ENCODE measurements at regions not wholly inside any gene's neighbourhood (a gene's known extent, or its start where the extent isn't known, plus 50 kb on each side); places are given as distances from the start of the nearest gene placed in this dataset.

DNA sequence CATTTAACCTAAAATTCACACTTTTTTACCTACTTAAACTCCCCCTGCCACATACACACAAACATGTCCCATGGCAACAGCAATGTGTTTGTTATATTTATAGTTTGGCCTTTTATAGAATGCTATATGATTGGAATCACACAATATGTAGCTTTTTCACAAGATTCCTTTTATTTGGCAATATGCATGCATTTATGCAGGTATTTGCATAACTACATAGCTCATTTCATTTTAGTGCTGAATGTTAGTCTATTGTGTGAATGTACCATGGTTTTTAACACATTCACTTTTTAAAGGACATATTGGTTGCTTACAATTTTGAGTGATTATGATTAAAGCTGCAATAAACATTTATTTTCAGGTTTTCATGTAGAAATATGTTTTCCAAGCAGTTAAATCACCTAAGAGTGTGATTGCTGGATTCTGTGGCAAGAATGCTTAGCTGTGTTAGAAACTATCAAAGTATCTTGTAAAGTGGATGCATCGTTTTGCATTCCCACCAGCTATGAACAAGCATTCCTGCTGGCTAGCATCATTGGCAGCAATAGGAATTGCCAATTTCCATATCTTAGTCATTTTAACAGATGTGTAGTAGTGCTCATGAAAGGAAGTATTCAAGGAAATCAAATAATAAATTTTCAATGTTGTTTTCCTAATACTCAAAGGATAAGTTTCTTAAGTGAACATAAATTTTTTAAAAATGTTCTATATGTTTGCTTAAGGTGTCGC is 557.0 kb downstream of the SLITRK1 start:
- peaks cover 0 to 10% of the 10 kb centered on the region in 2 donors for H3K9me3 ChIP-seq (ENCODE audit: control insufficient read depth in 2 of 2, insufficient read depth in 1 of 2, low read depth in 1 of 2, low read length in 1 of 2)
- no peak overlapping the region for H3K4me3 ChIP-seq (ENCODE audit: low read depth in 1 of 3, low read length in 3 of 3)
- no peak for FAIRE-seq
- no peaks in the 10 kb centered on the region for H3K36me3 ChIP-seq (ENCODE audit: control insufficient read depth in 3 of 3, insufficient read depth in 2 of 3, low read depth in 1 of 3, low read length in 3 of 3)
- 70 to 78% (median 76%) methylated on average over 2 of the region's 2 CpGs for WGBS, 3 donors
- no peaks in the 10 kb centered on the region for H3K4me1 ChIP-seq (ENCODE audit: control insufficient read depth in 3 of 3, insufficient read depth in 2 of 3, low read depth in 1 of 3, low read length in 2 of 3)
- H3K27ac ChIP-seq (ENCODE audit: low read depth in 1 of 3, low read length in 2 of 3) = no peak overlapping the region
- DNase-seq = no peak
- H3K27me3 ChIP-seq (ENCODE audit: control insufficient read depth in 3 of 3, insufficient read depth in 3 of 3, low read length in 3 of 3) = no peaks in the 10 kb centered on the region

DNA sequence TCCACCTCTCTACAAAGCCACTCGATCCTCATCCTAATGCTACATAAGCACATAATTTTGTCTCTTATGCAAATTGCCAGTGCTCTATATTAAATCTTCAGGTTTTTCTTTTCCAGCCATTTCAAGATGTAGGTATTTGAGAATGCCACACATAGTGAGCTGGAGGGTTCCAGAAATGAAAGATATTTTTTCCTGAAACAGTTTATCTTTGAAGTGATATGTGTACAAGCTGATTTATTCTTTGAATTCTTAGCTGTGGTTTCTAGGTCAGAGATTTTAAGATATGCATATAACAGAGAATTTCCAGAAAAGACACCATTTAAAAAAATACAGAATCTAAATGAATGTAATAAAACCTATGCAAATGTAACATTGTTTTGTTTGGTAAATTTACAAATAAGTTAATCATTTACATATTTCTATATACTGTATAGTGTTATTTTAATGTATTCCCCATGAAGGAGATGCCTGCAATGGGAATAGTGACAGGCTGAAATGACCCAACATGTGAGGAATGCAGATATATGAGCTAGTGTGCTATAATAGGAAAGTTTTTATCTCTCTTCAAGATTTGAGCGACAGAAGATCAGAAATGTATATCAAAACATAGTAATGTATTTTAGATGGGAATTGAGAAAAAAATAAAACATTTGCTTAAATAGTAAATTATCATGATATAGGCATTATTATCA is 570.2 kb downstream of the SLITRK1 start:
- Histone ChIP-seq H3K9me3 (ENCODE audit: control insufficient read depth in 2 of 2, insufficient read depth in 1 of 2, low read depth in 1 of 2, low read length in 1 of 2) (no peaks in the 10 kb centered on the region), H3K4me3 (ENCODE audit: low read depth in 1 of 3, low read length in 3 of 3) (no peak overlapping the region), H3K4me1 (ENCODE audit: control insufficient read depth in 3 of 3, insufficient read depth in 2 of 3, low read depth in 1 of 3, low read length in 2 of 3) (no peaks in the 10 kb centered on the region), H3K27ac (ENCODE audit: low read depth in 1 of 3, low read length in 2 of 3) (no peak overlapping the region), H3K36me3 (ENCODE audit: control insufficient read depth in 3 of 3, insufficient read depth in 2 of 3, low read depth in 1 of 3, low read length in 3 of 3) (no peaks in the 10 kb centered on the region), H3K27me3 (ENCODE audit: control insufficient read depth in 3 of 3, insufficient read depth in 3 of 3, low read length in 3 of 3) (no peaks in the 10 kb centered on the region)
- no peak for DNase-seq
- FAIRE-seq = no peak
- 51 to 69% (median 66%) methylated on average over 2 of the region's 2 CpGs for WGBS, 3 donors

DNA sequence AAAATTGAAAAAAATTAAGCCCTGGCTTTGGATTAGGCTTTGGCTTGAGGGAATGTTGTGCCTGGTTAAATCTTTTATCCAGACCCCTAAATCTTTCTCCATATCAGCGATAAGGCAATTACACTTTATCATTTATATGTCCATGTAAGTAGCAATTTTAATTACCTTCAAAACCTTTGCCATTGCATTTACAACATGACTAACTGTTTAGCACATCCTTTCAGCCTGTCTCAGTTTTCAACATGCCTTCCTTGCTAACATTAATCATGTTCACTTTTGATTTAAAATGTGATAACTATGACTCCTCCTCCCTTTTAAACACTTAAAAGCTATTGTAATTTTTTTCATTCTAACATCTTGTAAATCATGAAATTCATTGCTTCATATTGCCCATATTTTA is 583.7 kb downstream of the SLITRK1 start:
- DNase-seq = no peak
- WGBS, 3 donors = 87 to 98% (median 92%) methylated on average over 1 of the region's 1 CpG
- no peaks in the 10 kb centered on the region for H3K27me3 ChIP-seq (ENCODE audit: control insufficient read depth in 3 of 3, insufficient read depth in 3 of 3, low read length in 3 of 3)
- no peaks in the 10 kb centered on the region for H3K9me3 ChIP-seq (ENCODE audit: control insufficient read depth in 2 of 2, insufficient read depth in 1 of 2, low read depth in 1 of 2, low read length in 1 of 2)
- no peaks in the 10 kb centered on the region for H3K4me1 ChIP-seq (ENCODE audit: control insufficient read depth in 3 of 3, insufficient read depth in 2 of 3, low read depth in 1 of 3, low read length in 2 of 3)
- H3K4me3 ChIP-seq (ENCODE audit: low read depth in 1 of 3, low read length in 3 of 3) = no peak overlapping the region
- no peaks in the 10 kb centered on the region for H3K36me3 ChIP-seq (ENCODE audit: control insufficient read depth in 3 of 3, insufficient read depth in 2 of 3, low read depth in 1 of 3, low read length in 3 of 3)
- FAIRE-seq = no peak
- H3K27ac ChIP-seq (ENCODE audit: low read depth in 1 of 3, low read length in 2 of 3) = no peak overlapping the region

DNA sequence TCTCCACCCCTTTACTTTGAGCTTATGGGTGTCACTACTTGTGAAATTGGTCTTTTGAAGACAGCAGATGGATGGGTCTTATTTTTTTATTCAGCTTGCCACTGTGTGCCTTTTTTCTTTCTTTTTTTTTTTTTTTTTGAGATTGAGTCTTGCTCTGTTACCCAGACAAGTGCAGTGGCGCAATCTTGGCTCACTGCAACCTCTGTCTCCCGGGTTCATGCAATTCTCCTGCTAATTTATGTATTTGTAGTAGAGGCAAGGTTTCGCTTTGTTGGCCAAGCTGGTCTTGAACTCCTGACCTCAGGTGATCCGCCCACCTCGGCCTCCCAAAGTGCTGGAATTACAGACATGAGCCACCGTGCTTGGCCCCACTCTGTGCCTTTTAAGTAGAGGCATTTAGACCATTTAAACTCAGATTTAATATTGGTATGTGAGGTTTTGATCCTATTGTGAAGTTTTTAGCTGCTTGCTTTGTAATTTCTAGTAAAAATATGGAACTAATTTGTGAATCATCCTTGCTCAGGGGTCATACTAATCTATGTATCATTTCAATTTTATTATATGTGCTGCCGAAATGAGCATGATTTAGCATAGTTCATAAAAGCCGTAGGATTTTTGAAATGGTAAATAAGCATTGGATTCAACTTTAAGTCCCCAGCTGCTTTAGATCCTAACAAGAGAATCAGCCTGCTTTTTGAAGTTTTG is 584.5 kb downstream of the SLITRK1 start:
- Histone ChIP-seq H3K4me3 (ENCODE audit: low read depth in 1 of 3, low read length in 3 of 3) (no peak overlapping the region), H3K27me3 (ENCODE audit: control insufficient read depth in 3 of 3, insufficient read depth in 3 of 3, low read length in 3 of 3) (no peaks in the 10 kb centered on the region), H3K36me3 (ENCODE audit: control insufficient read depth in 3 of 3, insufficient read depth in 2 of 3, low read depth in 1 of 3, low read length in 3 of 3) (no peaks in the 10 kb centered on the region), H3K27ac (ENCODE audit: low read depth in 1 of 3, low read length in 2 of 3) (no peak overlapping the region), H3K9me3 (ENCODE audit: control insufficient read depth in 2 of 2, insufficient read depth in 1 of 2, low read depth in 1 of 2, low read length in 1 of 2) (no peaks in the 10 kb centered on the region), H3K4me1 (ENCODE audit: control insufficient read depth in 3 of 3, insufficient read depth in 2 of 3, low read depth in 1 of 3, low read length in 2 of 3) (no peaks in the 10 kb centered on the region)
- WGBS, 3 donors = 75 to 81% (median 77%) methylated on average over 8 of the region's 8 CpGs
- DNase-seq (no peak), FAIRE-seq (no peak)

DNA sequence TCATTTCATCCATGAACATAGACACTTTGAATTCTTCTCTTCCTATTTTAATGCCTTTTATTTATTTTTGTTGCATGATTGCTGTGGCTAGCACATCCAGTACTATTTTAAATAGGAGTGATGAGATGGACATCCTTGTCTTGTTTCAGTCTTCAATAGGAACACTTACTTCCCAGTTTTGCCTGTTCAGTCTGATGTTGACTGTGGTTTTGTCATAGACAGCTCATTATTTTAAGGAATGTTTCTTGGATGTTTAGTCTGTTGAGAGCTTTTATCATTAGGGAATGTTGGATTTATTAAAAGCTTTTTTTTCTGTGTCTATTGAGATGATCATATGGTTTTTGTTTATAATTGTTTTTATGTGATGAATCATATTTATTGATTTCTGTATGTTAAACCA is 586.6 kb downstream of the SLITRK1 start:
- H3K27ac ChIP-seq (ENCODE audit: low read depth in 1 of 3, low read length in 2 of 3) = no peak overlapping the region
- H3K36me3 ChIP-seq (ENCODE audit: control insufficient read depth in 3 of 3, insufficient read depth in 2 of 3, low read depth in 1 of 3, low read length in 3 of 3) = no peaks in the 10 kb centered on the region
- H3K27me3 ChIP-seq (ENCODE audit: control insufficient read depth in 3 of 3, insufficient read depth in 3 of 3, low read length in 3 of 3) = no peaks in the 10 kb centered on the region
- DNase-seq = no peak
- no peak overlapping the region for H3K4me3 ChIP-seq (ENCODE audit: low read depth in 1 of 3, low read length in 3 of 3)
- no peak for FAIRE-seq
- H3K9me3 ChIP-seq (ENCODE audit: control insufficient read depth in 2 of 2, insufficient read depth in 1 of 2, low read depth in 1 of 2, low read length in 1 of 2) = no peaks in the 10 kb centered on the region
- H3K4me1 ChIP-seq (ENCODE audit: control insufficient read depth in 3 of 3, insufficient read depth in 2 of 3, low read depth in 1 of 3, low read length in 2 of 3) = no peaks in the 10 kb centered on the region

DNA sequence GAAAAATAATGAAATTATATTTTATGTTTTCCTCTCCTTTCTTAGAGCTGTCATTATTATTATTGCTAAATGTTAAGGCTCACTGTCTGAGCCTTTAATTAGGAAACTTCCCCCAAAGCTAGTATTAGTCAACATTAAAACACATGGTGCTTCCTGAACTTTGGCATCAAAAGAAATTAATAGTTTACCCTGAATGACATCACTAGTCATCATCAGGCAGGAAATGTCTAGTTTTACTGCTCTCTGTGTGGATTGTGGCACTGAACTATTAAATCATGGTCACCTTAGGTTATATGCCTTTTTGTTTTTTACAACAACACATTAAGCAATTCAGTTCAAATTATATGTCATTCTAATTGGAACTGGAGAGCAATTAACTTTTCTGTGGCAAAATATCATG is 595.5 kb downstream of the SLITRK1 start:
- no peaks in the 10 kb centered on the region for H3K9me3 ChIP-seq (ENCODE audit: control insufficient read depth in 2 of 2, insufficient read depth in 1 of 2, low read depth in 1 of 2, low read length in 1 of 2)
- no peak overlapping the region for H3K4me3 ChIP-seq (ENCODE audit: low read depth in 1 of 3, low read length in 3 of 3)
- DNase-seq (no peak), FAIRE-seq (no peak)
- no peaks in the 10 kb centered on the region for H3K4me1 ChIP-seq (ENCODE audit: control insufficient read depth in 3 of 3, insufficient read depth in 2 of 3, low read depth in 1 of 3, low read length in 2 of 3)
- no peaks in the 10 kb centered on the region for H3K36me3 ChIP-seq (ENCODE audit: control insufficient read depth in 3 of 3, insufficient read depth in 2 of 3, low read depth in 1 of 3, low read length in 3 of 3)
- no peaks in the 10 kb centered on the region for H3K27me3 ChIP-seq (ENCODE audit: control insufficient read depth in 3 of 3, insufficient read depth in 3 of 3, low read length in 3 of 3)
- H3K27ac ChIP-seq (ENCODE audit: low read depth in 1 of 3, low read length in 2 of 3) = no peak overlapping the region

DNA sequence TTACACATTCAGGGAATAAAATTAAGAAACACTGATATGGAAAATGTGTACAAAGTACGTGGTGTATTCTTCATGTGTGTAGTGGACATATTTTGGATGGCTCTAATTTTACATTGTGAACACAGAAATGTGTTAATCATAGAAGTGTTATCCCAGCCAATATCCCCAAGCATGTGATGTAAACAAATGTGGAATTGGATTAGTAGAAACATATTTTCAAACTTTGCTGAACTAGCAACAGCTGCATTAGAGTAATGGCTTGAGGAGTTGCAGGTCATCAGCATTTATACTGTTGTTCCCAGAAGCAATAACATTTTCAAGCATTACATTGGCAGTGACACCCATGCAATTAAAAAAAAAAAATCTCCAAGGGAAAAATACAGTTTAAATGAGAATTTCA is 600.6 kb downstream of the SLITRK1 start:
- DNase-seq = no peak

DNA sequence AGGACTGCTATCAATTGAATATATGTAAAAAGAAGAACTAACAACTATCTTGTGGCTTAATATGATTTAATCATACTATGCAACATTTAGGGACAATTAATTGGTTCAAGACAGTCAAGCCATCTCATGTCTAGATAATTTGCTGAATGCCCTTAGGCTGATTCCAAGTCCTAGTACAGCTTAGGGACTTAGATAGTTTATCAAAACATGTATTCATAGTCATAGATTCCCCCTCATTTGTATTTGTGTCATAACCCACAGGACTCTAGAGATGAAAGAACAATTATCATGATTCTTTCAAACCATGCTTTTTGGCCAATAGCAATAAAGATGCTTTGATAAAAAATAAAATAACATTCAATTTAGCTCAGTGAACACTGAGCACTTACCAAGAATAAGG is 607.6 kb downstream of the SLITRK1 start:
- Histone ChIP-seq H3K4me1 (ENCODE audit: control insufficient read depth in 3 of 3, insufficient read depth in 2 of 3, low read depth in 1 of 3, low read length in 2 of 3) (no peaks in the 10 kb centered on the region), H3K4me3 (ENCODE audit: low read depth in 1 of 3, low read length in 3 of 3) (no peak overlapping the region), H3K9me3 (ENCODE audit: control insufficient read depth in 2 of 2, insufficient read depth in 1 of 2, low read depth in 1 of 2, low read length in 1 of 2) (no peaks in the 10 kb centered on the region), H3K36me3 (ENCODE audit: control insufficient read depth in 3 of 3, insufficient read depth in 2 of 3, low read depth in 1 of 3, low read length in 3 of 3) (no peaks in the 10 kb centered on the region), H3K27ac (ENCODE audit: low read depth in 1 of 3, low read length in 2 of 3) (no peak overlapping the region), H3K27me3 (ENCODE audit: control insufficient read depth in 3 of 3, insufficient read depth in 3 of 3, low read length in 3 of 3) (no peaks in the 10 kb centered on the region)
- no peak for DNase-seq
- FAIRE-seq = no peak

More for the DNA sequence above, 600.6 kb downstream of the SLITRK1 start:
- Histone ChIP-seq H3K36me3 (ENCODE audit: control insufficient read depth in 3 of 3, insufficient read depth in 2 of 3, low read depth in 1 of 3, low read length in 3 of 3) (no peaks in the 10 kb centered on the region), H3K27me3 (ENCODE audit: control insufficient read depth in 3 of 3, insufficient read depth in 3 of 3, low read length in 3 of 3) (no peaks in the 10 kb centered on the region), H3K27ac (ENCODE audit: low read depth in 1 of 3, low read length in 2 of 3) (no peak overlapping the region), H3K9me3 (ENCODE audit: control insufficient read depth in 2 of 2, insufficient read depth in 1 of 2, low read depth in 1 of 2, low read length in 1 of 2) (no peaks in the 10 kb centered on the region), H3K4me3 (ENCODE audit: low read depth in 1 of 3, low read length in 3 of 3) (no peak overlapping the region), H3K4me1 (ENCODE audit: control insufficient read depth in 3 of 3, insufficient read depth in 2 of 3, low read depth in 1 of 3, low read length in 2 of 3) (no peaks in the 10 kb centered on the region)
- FAIRE-seq = no peak
- WGBS, 3 donors = 50 to 68% (median 60%) methylated on average over 1 of the region's 1 CpG

Data from small intestine (tissue), 7 donors.